ENCODE measurements at regions not wholly inside any gene's neighbourhood (a gene's known extent, or its start where the extent isn't known, plus 50 kb on each side); places are given as distances from the start of the nearest gene placed in this dataset.

- Histone ChIP-seq H3K9ac (ENCODE audit: low read depth in 1 of 2, low read length in 2 of 2) (no peak overlapping the region), H3K4me1 (ENCODE audit: control insufficient read depth in 1 of 2, insufficient read depth in 2 of 2, low read length in 2 of 2) (no peaks in the 10 kb centered on the region), H3K27me3 (ENCODE audit: control insufficient read depth in 1 of 2, insufficient read depth in 2 of 2, low read length in 2 of 2) (no peaks in the 10 kb centered on the region), H3K4me3 (ENCODE audit: low read depth in 1 of 2, low read length in 2 of 2) (no peak overlapping the region), H3K9me3 (ENCODE audit: control insufficient read depth in 1 of 2, low read length in 2 of 2) (no peaks in the 10 kb centered on the region), H3K27ac (ENCODE audit: low read depth, low read length) (no peak overlapping the region), H3K36me3 (ENCODE audit: control insufficient read depth in 1 of 2, insufficient read depth in 2 of 2, low read length in 2 of 2) (no peaks in the 10 kb centered on the region)
These were observed 291.9 kb upstream of the NR2F2 start for GRCh38 chr15:96038650-96039049.

- Histone ChIP-seq H3K36me3 (ENCODE audit: control insufficient read depth in 1 of 2, insufficient read depth in 2 of 2, low read length in 2 of 2) (no peaks in the 10 kb centered on the region), H3K9me3 (ENCODE audit: control insufficient read depth in 1 of 2, low read length in 2 of 2) (no peaks in the 10 kb centered on the region), H3K9ac (ENCODE audit: low read depth in 1 of 2, low read length in 2 of 2) (no peak overlapping the region), H3K27me3 (ENCODE audit: control insufficient read depth in 1 of 2, insufficient read depth in 2 of 2, low read length in 2 of 2) (no peaks in the 10 kb centered on the region), H3K4me1 (ENCODE audit: control insufficient read depth in 1 of 2, insufficient read depth in 2 of 2, low read length in 2 of 2) (no peaks in the 10 kb centered on the region), H3K4me3 (ENCODE audit: low read depth in 1 of 2, low read length in 2 of 2) (no peak overlapping the region), H3K27ac (ENCODE audit: low read depth, low read length) (no peak overlapping the region)
These were observed 288.3 kb upstream of the NR2F2 start for GRCh38 chr15:96041982-96042733.

GRCh38 chr15:96042734-96043224, 287.7 kb upstream of the NR2F2 start:
- Histone ChIP-seq H3K4me3 (ENCODE audit: low read depth in 1 of 2, low read length in 2 of 2) (no peak overlapping the region), H3K4me1 (ENCODE audit: control insufficient read depth in 1 of 2, insufficient read depth in 2 of 2, low read length in 2 of 2) (no peaks in the 10 kb centered on the region), H3K9ac (ENCODE audit: low read depth in 1 of 2, low read length in 2 of 2) (no peak overlapping the region)

GRCh38 chr15:96043591-96044171, 286.8 kb upstream of the NR2F2 start:
- Histone ChIP-seq H3K9me3 (ENCODE audit: control insufficient read depth in 1 of 2, low read length in 2 of 2) (no peaks in the 10 kb centered on the region), H3K36me3 (ENCODE audit: control insufficient read depth in 1 of 2, insufficient read depth in 2 of 2, low read length in 2 of 2) (no peaks in the 10 kb centered on the region), H3K27me3 (ENCODE audit: control insufficient read depth in 1 of 2, insufficient read depth in 2 of 2, low read length in 2 of 2) (no peaks in the 10 kb centered on the region), H3K4me3 (ENCODE audit: low read depth in 1 of 2, low read length in 2 of 2) (no peak overlapping the region), H3K4me1 (ENCODE audit: control insufficient read depth in 1 of 2, insufficient read depth in 2 of 2, low read length in 2 of 2) (no peaks in the 10 kb centered on the region), H3K27ac (ENCODE audit: low read depth, low read length) (no peak overlapping the region), H3K9ac (ENCODE audit: low read depth in 1 of 2, low read length in 2 of 2) (no peak overlapping the region)

More at GRCh38 chr15:96042734-96043224, 287.7 kb upstream of the NR2F2 start:
- no peak overlapping the region for H3K27ac ChIP-seq (ENCODE audit: low read depth, low read length)
- no peaks in the 10 kb centered on the region for H3K36me3 ChIP-seq (ENCODE audit: control insufficient read depth in 1 of 2, insufficient read depth in 2 of 2, low read length in 2 of 2)
- no peaks in the 10 kb centered on the region for H3K27me3 ChIP-seq (ENCODE audit: control insufficient read depth in 1 of 2, insufficient read depth in 2 of 2, low read length in 2 of 2)
- H3K9me3 ChIP-seq (ENCODE audit: control insufficient read depth in 1 of 2, low read length in 2 of 2): no peaks in the 10 kb centered on the region

GRCh38 chr15:96046620-96047240, 283.8 kb upstream of the NR2F2 start:
- H3K36me3 ChIP-seq (ENCODE audit: control insufficient read depth in 1 of 2, insufficient read depth in 2 of 2, low read length in 2 of 2): no peaks in the 10 kb centered on the region
- no peak overlapping the region for H3K4me3 ChIP-seq (ENCODE audit: low read depth in 1 of 2, low read length in 2 of 2)
- H3K27me3 ChIP-seq (ENCODE audit: control insufficient read depth in 1 of 2, insufficient read depth in 2 of 2, low read length in 2 of 2): peaks cover 6 to 9% of the 10 kb centered on the region in 2 donors
- H3K27ac ChIP-seq (ENCODE audit: low read depth, low read length): no peak overlapping the region
- H3K9ac ChIP-seq (ENCODE audit: low read depth in 1 of 2, low read length in 2 of 2): no peak overlapping the region
- H3K9me3 ChIP-seq (ENCODE audit: control insufficient read depth in 1 of 2, low read length in 2 of 2): no peaks in the 10 kb centered on the region
- no peaks in the 10 kb centered on the region for H3K4me1 ChIP-seq (ENCODE audit: control insufficient read depth in 1 of 2, insufficient read depth in 2 of 2, low read length in 2 of 2)

- no peak overlapping the region for H3K9ac ChIP-seq (ENCODE audit: low read depth in 1 of 2, low read length in 2 of 2)
- H3K36me3 ChIP-seq (ENCODE audit: control insufficient read depth in 1 of 2, insufficient read depth in 2 of 2, low read length in 2 of 2): no peaks in the 10 kb centered on the region
- no peak overlapping the region for H3K4me3 ChIP-seq (ENCODE audit: low read depth in 1 of 2, low read length in 2 of 2)
- no peaks in the 10 kb centered on the region for H3K9me3 ChIP-seq (ENCODE audit: control insufficient read depth in 1 of 2, low read length in 2 of 2)
- H3K4me1 ChIP-seq (ENCODE audit: control insufficient read depth in 1 of 2, insufficient read depth in 2 of 2, low read length in 2 of 2): no peaks in the 10 kb centered on the region
- H3K27me3 ChIP-seq (ENCODE audit: control insufficient read depth in 1 of 2, insufficient read depth in 2 of 2, low read length in 2 of 2): peaks cover 6 to 9% of the 10 kb centered on the region in 2 donors
- H3K27ac ChIP-seq (ENCODE audit: low read depth, low read length): no peak overlapping the region
These were observed 283.1 kb upstream of the NR2F2 start for GRCh38 chr15:96047255-96047931.

- Histone ChIP-seq H3K9me3 (ENCODE audit: control insufficient read depth in 1 of 2, low read length in 2 of 2) (no peaks in the 10 kb centered on the region), H3K4me3 (ENCODE audit: low read depth in 1 of 2, low read length in 2 of 2) (no peak overlapping the region), H3K9ac (ENCODE audit: low read depth in 1 of 2, low read length in 2 of 2) (no peak overlapping the region), H3K4me1 (ENCODE audit: control insufficient read depth in 1 of 2, insufficient read depth in 2 of 2, low read length in 2 of 2) (peaks cover 9 to 11% of the 10 kb centered on the region in 2 donors), H3K27ac (ENCODE audit: low read depth, low read length) (no peak overlapping the region), H3K27me3 (ENCODE audit: control insufficient read depth in 1 of 2, insufficient read depth in 2 of 2, low read length in 2 of 2) (peaks cover 12 to 22% of the 10 kb centered on the region in 2 donors), H3K36me3 (ENCODE audit: control insufficient read depth in 1 of 2, insufficient read depth in 2 of 2, low read length in 2 of 2) (no peaks in the 10 kb centered on the region)
These were observed 281.2 kb upstream of the NR2F2 start for GRCh38 chr15:96049323-96049722.

- Histone ChIP-seq H3K27ac (ENCODE audit: low read depth, low read length) (no peak overlapping the region), H3K9me3 (ENCODE audit: control insufficient read depth in 1 of 2, low read length in 2 of 2) (no peaks in the 10 kb centered on the region), H3K36me3 (ENCODE audit: control insufficient read depth in 1 of 2, insufficient read depth in 2 of 2, low read length in 2 of 2) (no peaks in the 10 kb centered on the region), H3K27me3 (ENCODE audit: control insufficient read depth in 1 of 2, insufficient read depth in 2 of 2, low read length in 2 of 2) (peaks cover 12 to 22% of the 10 kb centered on the region in 2 donors), H3K4me3 (ENCODE audit: low read depth in 1 of 2, low read length in 2 of 2) (no peak overlapping the region), H3K4me1 (ENCODE audit: control insufficient read depth in 1 of 2, insufficient read depth in 2 of 2, low read length in 2 of 2) (peaks cover 9 to 11% of the 10 kb centered on the region in 2 donors), H3K9ac (ENCODE audit: low read depth in 1 of 2, low read length in 2 of 2) (no peak overlapping the region)
These were observed 280.7 kb upstream of the NR2F2 start for GRCh38 chr15:96049766-96050165.

GRCh38 chr15:96051598-96051997, 278.9 kb upstream of the NR2F2 start:
- no peak overlapping the region for H3K4me3 ChIP-seq (ENCODE audit: low read depth in 1 of 2, low read length in 2 of 2)
- H3K27me3 ChIP-seq (ENCODE audit: control insufficient read depth in 1 of 2, insufficient read depth in 2 of 2, low read length in 2 of 2): peaks cover 12 to 22% of the 10 kb centered on the region in 2 donors
- no peak overlapping the region for H3K9ac ChIP-seq (ENCODE audit: low read depth in 1 of 2, low read length in 2 of 2)
- H3K27ac ChIP-seq (ENCODE audit: low read depth, low read length): no peak overlapping the region
- H3K4me1 ChIP-seq (ENCODE audit: control insufficient read depth in 1 of 2, insufficient read depth in 2 of 2, low read length in 2 of 2): peaks cover 9 to 11% of the 10 kb centered on the region in 2 donors
- no peaks in the 10 kb centered on the region for H3K9me3 ChIP-seq (ENCODE audit: control insufficient read depth in 1 of 2, low read length in 2 of 2)
- no peaks in the 10 kb centered on the region for H3K36me3 ChIP-seq (ENCODE audit: control insufficient read depth in 1 of 2, insufficient read depth in 2 of 2, low read length in 2 of 2)

- H3K36me3 ChIP-seq (ENCODE audit: control insufficient read depth in 1 of 2, insufficient read depth in 2 of 2, low read length in 2 of 2): no peaks in the 10 kb centered on the region
- H3K27me3 ChIP-seq (ENCODE audit: control insufficient read depth in 1 of 2, insufficient read depth in 2 of 2, low read length in 2 of 2): peaks cover 12 to 22% of the 10 kb centered on the region in 2 donors
- H3K4me1 ChIP-seq (ENCODE audit: control insufficient read depth in 1 of 2, insufficient read depth in 2 of 2, low read length in 2 of 2): peaks cover 9 to 11% of the 10 kb centered on the region in 2 donors
- H3K27ac ChIP-seq (ENCODE audit: low read depth, low read length): no peak overlapping the region
- H3K4me3 ChIP-seq (ENCODE audit: low read depth in 1 of 2, low read length in 2 of 2): no peak overlapping the region
- H3K9me3 ChIP-seq (ENCODE audit: control insufficient read depth in 1 of 2, low read length in 2 of 2): no peaks in the 10 kb centered on the region
- no peak overlapping the region for H3K9ac ChIP-seq (ENCODE audit: low read depth in 1 of 2, low read length in 2 of 2)
These were observed 278.3 kb upstream of the NR2F2 start for GRCh38 chr15:96052154-96052553.

All from duodenal mucosa (tissue), 2 donors.